WTC11 (cell line): ENCODE measurements at regions not wholly inside any gene's neighbourhood (a gene's known extent, or its start where the extent isn't known, plus 50 kb on each side); places are given as distances from the start of the nearest gene placed in this dataset.

Experiments used
- ATAC-seq: fragments of 200-7000 bp; cut with Tn5 transposase; 2 replicates; pipeline ENCODE4 v1.10.0; 2021; ENCODE audit warnings: mild to moderate bottlenecking, moderate library complexity
- CTCF ChIA-PET: fragments of 300-600 bp; sonication (Branson Sonifier 250); formaldehyde crosslinking; loops from one replicate; lab custom pipeline; 2021; ENCODE audit warnings: antibody characterized with exemption; lab: Charles Lee
- POLR2A ChIA-PET: fragments of 350-600 bp; sonication (Branson Sonifier 250); formaldehyde crosslinking; loops from one replicate; lab custom pipeline; 2021; ENCODE audit warnings: antibody characterized with exemption; lab: Charles Lee
- DNase-seq: peaks from one replicate; pipeline ENCODE4 v3.0.0; 2021; ENCODE audit warnings: low spot score
- H3K27ac Mint-ChIP-seq: 2 replicates; pipeline ENCODE4 v1.8.0; 2021; ENCODE audit warnings: mixed read lengths
- H3K27me3 Mint-ChIP-seq: 2 replicates; pipeline ENCODE4 v1.8.0; 2021; ENCODE audit warnings: low read depth, mild to moderate bottlenecking, moderate library complexity, mixed read lengths
- H3K36me3 Mint-ChIP-seq: 2 replicates; pipeline ENCODE4 v1.8.0; 2021; ENCODE audit warnings: mixed read lengths
- H3K4me1 Mint-ChIP-seq: 2 replicates; pipeline ENCODE4 v1.8.0; 2022; ENCODE audit warnings: mixed read lengths
- H3K4me3 Mint-ChIP-seq: 2 replicates; pipeline ENCODE4 v1.8.0; 2021; ENCODE audit warnings: mild to moderate bottlenecking, moderate library complexity, mixed read lengths
- H3K9me3 Mint-ChIP-seq: 2 replicates; pipeline ENCODE4 v1.8.0; 2021; ENCODE audit warnings: mixed read lengths
- FOXJ3 ChIP-seq: sonication (generic); formaldehyde crosslinking; IDR thresholded peaks from 2 replicates; pipeline ENCODE4 v1.9.0; 2021; ENCODE audit warnings: missing genetic modification reagents, mild to moderate bottlenecking, borderline replicate concordance
- FOXP1 ChIP-seq: sonication (generic); formaldehyde crosslinking; IDR thresholded peaks from 2 replicates; pipeline ENCODE4 v1.8.0; 2022; ENCODE audit warnings: missing genetic modification reagents, mild to moderate bottlenecking, moderate library complexity, borderline replicate concordance
- GTF2I ChIP-seq: fragments of 250-450 bp; sonication (Bioruptor Pico); conservative IDR thresholded peaks from 2 replicates; pipeline ENCODE4 v1.4.0; 2021; ENCODE audit warnings: mild to moderate bottlenecking
- KAT7 ChIP-seq: sonication (generic); formaldehyde crosslinking; IDR thresholded peaks from 2 replicates; pipeline ENCODE4 v1.8.1; 2023; ENCODE audit warnings: missing genetic modification reagents, mild to moderate bottlenecking, borderline replicate concordance
- NR2C2 ChIP-seq: sonication (generic); formaldehyde crosslinking; IDR thresholded peaks from 2 replicates; pipeline ENCODE4 v1.8.0; 2022; ENCODE audit warnings: mild to moderate bottlenecking, missing genetic modification reagents
- PRDM15 ChIP-seq: sonication (generic); formaldehyde crosslinking; IDR thresholded peaks from 2 replicates; pipeline ENCODE4 v1.8.0; 2022; ENCODE audit warnings: missing genetic modification reagents
- SP1 ChIP-seq: sonication (generic); formaldehyde crosslinking; conservative IDR thresholded peaks from 2 replicates; pipeline ENCODE4 v1.8.1; 2022; ENCODE audit warnings: missing genetic modification reagents
- STAT6 ChIP-seq: sonication (generic); formaldehyde crosslinking; conservative IDR thresholded peaks from 2 replicates; pipeline ENCODE4 v1.8.1; 2023; ENCODE audit warnings: mild to moderate bottlenecking, low read depth, missing genetic modification reagents, moderate library complexity
- USF1 ChIP-seq: sonication (generic); formaldehyde crosslinking; IDR thresholded peaks from 2 replicates; pipeline ENCODE4 v1.8.0; 2022; ENCODE audit warnings: mild to moderate bottlenecking, missing genetic modification reagents
- ZBTB21 ChIP-seq: sonication (generic); formaldehyde crosslinking; IDR thresholded peaks from 2 replicates; pipeline ENCODE4 v1.8.1; 2023; ENCODE audit warnings: mild to moderate bottlenecking, missing genetic modification reagents, borderline replicate concordance
- ZNF232 ChIP-seq: sonication (generic); formaldehyde crosslinking; IDR thresholded peaks from 2 replicates; pipeline ENCODE4 v1.8.0; 2022; ENCODE audit warnings: mild to moderate bottlenecking, missing genetic modification reagents
- ZNF281 ChIP-seq: sonication (generic); formaldehyde crosslinking; IDR thresholded peaks from 2 replicates; pipeline ENCODE4 v1.8.0; 2023; ENCODE audit warnings: mild to moderate bottlenecking, missing genetic modification reagents
- TF ChIP-seq, protein P1 (sequence below): sonication (generic); formaldehyde crosslinking; IDR thresholded peaks from 2 replicates; pipeline ENCODE4 v1.8.1; 2022; ENCODE audit warnings: low read depth, mild to moderate bottlenecking, moderate library complexity, missing genetic modification reagents, borderline replicate concordance
- TF ChIP-seq, protein P2 (sequence below): fragments of 250-450 bp; sonication (Bioruptor Pico); IDR thresholded peaks from 2 replicates; pipeline ENCODE4 v1.8.0; 2021; ENCODE audit warnings: mild to moderate bottlenecking

- ChIA-PET POLR2A (no interaction called here), CTCF (interaction anchor here (0.8 kb wide), 1 partner anchor 221 kb away, joined by 3 read pairs; no protein-coding TSS in a partner anchor)
- Mint-ChIP-seq H3K9me3 (peaks cover 3% of the 10 kb centered on the region; the same call in 1 of the 2 replicates), H3K36me3 (peaks cover 12% of the 10 kb centered on the region), H3K4me3 (peak overlapping the region; percentile 37), H3K27ac (peak overlapping the region; percentile 96), H3K4me1 (peaks cover 60% of the 10 kb centered on the region), H3K27me3 (no peaks in the 10 kb centered on the region)
- DNase-seq (no peak), ATAC-seq (no peak)
- TF ChIP-seq FOXJ3 (no peak), NR2C2 (CRISPR knock-in tag) (no peak), ZNF232 (CRISPR knock-in tag) (no peak), STAT6 (CRISPR knock-in tag) (no peak), ZBTB21 (CRISPR knock-in tag) (no peak), KAT7 (CRISPR knock-in tag) (no peak), PRDM15 (CRISPR knock-in tag) (no peak), FOXP1 (CRISPR knock-in tag) (no peak), GTF2I (CRISPR knock-in tag) (no peak), ZNF281 (CRISPR knock-in tag) (no peak), USF1 (CRISPR knock-in tag) (no peak)
- TF ChIP-seq, protein P1, sequence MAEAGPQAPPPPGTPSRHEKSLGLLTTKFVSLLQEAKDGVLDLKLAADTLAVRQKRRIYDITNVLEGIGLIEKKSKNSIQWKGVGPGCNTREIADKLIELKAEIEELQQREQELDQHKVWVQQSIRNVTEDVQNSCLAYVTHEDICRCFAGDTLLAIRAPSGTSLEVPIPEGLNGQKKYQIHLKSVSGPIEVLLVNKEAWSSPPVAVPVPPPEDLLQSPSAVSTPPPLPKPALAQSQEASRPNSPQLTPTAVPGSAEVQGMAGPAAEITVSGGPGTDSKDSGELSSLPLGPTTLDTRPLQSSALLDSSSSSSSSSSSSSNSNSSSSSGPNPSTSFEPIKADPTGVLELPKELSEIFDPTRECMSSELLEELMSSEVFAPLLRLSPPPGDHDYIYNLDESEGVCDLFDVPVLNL (CRISPR knock-in tag): no peak
These were observed 221.3 kb downstream of the SLC6A15 start for GRCh38 chr12:84691266-84691665.

GRCh38 chr12:84689638-84690037 is 223.0 kb downstream of the SLC6A15 start:
- Mint-ChIP-seq H3K36me3 (peaks cover 12% of the 10 kb centered on the region), H3K4me3 (peak overlapping the region; percentile 87), H3K27me3 (no peaks in the 10 kb centered on the region), H3K27ac (peak overlapping the region; percentile 92), H3K4me1 (peaks cover 64% of the 10 kb centered on the region), H3K9me3 (peaks cover 3% of the 10 kb centered on the region; the same call in 1 of the 2 replicates)
- ATAC-seq: peak; percentile 85
- TF ChIP-seq, protein P2, sequence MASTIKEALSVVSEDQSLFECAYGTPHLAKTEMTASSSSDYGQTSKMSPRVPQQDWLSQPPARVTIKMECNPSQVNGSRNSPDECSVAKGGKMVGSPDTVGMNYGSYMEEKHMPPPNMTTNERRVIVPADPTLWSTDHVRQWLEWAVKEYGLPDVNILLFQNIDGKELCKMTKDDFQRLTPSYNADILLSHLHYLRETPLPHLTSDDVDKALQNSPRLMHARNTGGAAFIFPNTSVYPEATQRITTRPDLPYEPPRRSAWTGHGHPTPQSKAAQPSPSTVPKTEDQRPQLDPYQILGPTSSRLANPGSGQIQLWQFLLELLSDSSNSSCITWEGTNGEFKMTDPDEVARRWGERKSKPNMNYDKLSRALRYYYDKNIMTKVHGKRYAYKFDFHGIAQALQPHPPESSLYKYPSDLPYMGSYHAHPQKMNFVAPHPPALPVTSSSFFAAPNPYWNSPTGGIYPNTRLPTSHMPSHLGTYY (CRISPR knock-in tag): no peak
- 0 out of 2 replicates have a peak, but pooled peaks have one; percentile 17 for TF ChIP-seq SP1 (CRISPR knock-in tag)
- CTCF ChIA-PET: interaction anchor here (0.6 kb wide), 1 partner anchor 462 kb away, joined by 4 read pairs; no protein-coding TSS in a partner anchor
- POLR2A ChIA-PET: no interaction called here
- peak; percentile 49 for DNase-seq
